ENCODE measurements at regions not wholly inside any gene's neighbourhood (a gene's known extent, or its start where the extent isn't known, plus 50 kb on each side); places are given as distances from the start of the nearest gene placed in this dataset.
"Not testable (repeated sequence)": the region's sequence is repeated elsewhere in the genome, so short reads cannot be mapped to it uniquely, and the experiment has no call there.

- CTCF ChIA-PET: no interaction called here
Observed at GRCh38 chr6:120273411-120273810, 923.9 kb upstream of the MAN1A1 start.

DNA sequence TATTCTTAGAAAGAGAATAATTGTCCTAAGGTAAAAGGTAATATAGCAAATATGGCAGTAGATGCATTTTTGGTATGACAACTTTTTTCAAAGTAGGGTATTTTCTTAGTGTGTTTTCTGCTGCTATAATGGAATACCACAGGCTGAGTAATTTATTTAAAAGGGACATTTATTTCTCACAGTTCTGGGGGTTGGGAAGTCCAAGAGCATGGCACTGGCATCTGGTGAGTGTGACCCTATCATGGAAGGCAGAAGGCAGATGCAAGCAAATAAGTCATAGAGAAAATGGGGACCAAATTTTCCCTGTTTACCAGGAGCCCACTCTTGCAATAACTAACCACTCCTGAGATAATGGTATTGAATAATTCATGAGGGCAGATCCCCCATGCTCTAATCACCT, 922.5 kb upstream of the MAN1A1 start:
- Histone ChIP-seq H3K4me3 (ENCODE audit: low read depth, low read length) (no peak overlapping the region), H3K27me3 (ENCODE audit: control insufficient read depth, insufficient read depth, low read length) (no peaks in the 10 kb centered on the region), H3K36me3 (ENCODE audit: control insufficient read depth, insufficient read depth, low read length) (no peaks in the 10 kb centered on the region)
- DNase-seq (ENCODE audit: low read depth): no peak
- POLR2A ChIA-PET: no interaction called here
- CTCF ChIA-PET: no interaction called here
- TF ChIP-seq, protein P1, sequence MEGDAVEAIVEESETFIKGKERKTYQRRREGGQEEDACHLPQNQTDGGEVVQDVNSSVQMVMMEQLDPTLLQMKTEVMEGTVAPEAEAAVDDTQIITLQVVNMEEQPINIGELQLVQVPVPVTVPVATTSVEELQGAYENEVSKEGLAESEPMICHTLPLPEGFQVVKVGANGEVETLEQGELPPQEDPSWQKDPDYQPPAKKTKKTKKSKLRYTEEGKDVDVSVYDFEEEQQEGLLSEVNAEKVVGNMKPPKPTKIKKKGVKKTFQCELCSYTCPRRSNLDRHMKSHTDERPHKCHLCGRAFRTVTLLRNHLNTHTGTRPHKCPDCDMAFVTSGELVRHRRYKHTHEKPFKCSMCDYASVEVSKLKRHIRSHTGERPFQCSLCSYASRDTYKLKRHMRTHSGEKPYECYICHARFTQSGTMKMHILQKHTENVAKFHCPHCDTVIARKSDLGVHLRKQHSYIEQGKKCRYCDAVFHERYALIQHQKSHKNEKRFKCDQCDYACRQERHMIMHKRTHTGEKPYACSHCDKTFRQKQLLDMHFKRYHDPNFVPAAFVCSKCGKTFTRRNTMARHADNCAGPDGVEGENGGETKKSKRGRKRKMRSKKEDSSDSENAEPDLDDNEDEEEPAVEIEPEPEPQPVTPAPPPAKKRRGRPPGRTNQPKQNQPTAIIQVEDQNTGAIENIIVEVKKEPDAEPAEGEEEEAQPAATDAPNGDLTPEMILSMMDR (IDR thresholded peaks at IDR 0.05; ENCODE audit: insufficient read depth, low read depth, low read length): no peak

More at GRCh38 chr6:120273411-120273810, 923.9 kb upstream of the MAN1A1 start:
- TF ChIP-seq, protein P1 (IDR thresholded peaks at IDR 0.05; ENCODE audit: insufficient read depth, low read depth, low read length): no peak
- Histone ChIP-seq H3K27me3 (ENCODE audit: control insufficient read depth, insufficient read depth, low read length) (no peaks in the 10 kb centered on the region), H3K4me3 (ENCODE audit: low read depth, low read length) (no peak overlapping the region), H3K36me3 (ENCODE audit: control insufficient read depth, insufficient read depth, low read length) (no peaks in the 10 kb centered on the region)
- POLR2A ChIA-PET: no interaction called here
- no peak for DNase-seq (ENCODE audit: low read depth)

GRCh38 chr6:120268256-120268655, 918.7 kb upstream of the MAN1A1 start:
- H3K4me3 ChIP-seq (ENCODE audit: low read depth, low read length); POLR2A ChIA-PET; DNase-seq (ENCODE audit: low read depth); H3K36me3 ChIP-seq (ENCODE audit: control insufficient read depth, insufficient read depth, low read length); H3K27me3 ChIP-seq (ENCODE audit: control insufficient read depth, insufficient read depth, low read length): not testable (repeated sequence)
- CTCF ChIA-PET: interaction anchor here (0.6 kb wide), 1 partner anchor 9 kb away, joined by 3 read pairs; no protein-coding TSS in a partner anchor

DNA sequence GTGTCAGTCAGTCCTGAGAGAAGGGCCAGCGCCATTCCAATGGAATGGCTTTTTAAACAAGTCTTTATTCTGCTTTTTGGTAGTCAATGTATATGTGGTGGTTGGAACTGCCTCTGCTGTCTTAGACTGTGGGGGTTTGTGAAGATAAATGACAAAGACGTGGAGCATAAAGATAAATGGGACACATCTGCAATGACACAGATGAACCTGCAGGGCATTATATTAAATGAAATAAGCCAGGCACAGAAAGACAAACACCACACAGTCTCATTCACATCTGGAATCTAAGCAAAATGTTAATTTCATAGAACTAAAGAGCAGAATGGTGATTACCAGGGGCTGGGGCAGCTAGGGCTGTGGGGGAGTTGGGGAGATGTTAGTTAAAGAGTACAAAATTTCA, 912.8 kb upstream of the MAN1A1 start:
- Histone ChIP-seq H3K4me3 (ENCODE audit: low read depth, low read length) (no peak overlapping the region), H3K27me3 (ENCODE audit: control insufficient read depth, insufficient read depth, low read length) (no peaks in the 10 kb centered on the region), H3K36me3 (ENCODE audit: control insufficient read depth, insufficient read depth, low read length) (no peaks in the 10 kb centered on the region)
- ChIA-PET CTCF (no interaction called here), POLR2A (no interaction called here)
- no peak for DNase-seq (ENCODE audit: low read depth)
- TF ChIP-seq, protein P1 (IDR thresholded peaks at IDR 0.05; ENCODE audit: insufficient read depth, low read depth, low read length): no peak

DNA sequence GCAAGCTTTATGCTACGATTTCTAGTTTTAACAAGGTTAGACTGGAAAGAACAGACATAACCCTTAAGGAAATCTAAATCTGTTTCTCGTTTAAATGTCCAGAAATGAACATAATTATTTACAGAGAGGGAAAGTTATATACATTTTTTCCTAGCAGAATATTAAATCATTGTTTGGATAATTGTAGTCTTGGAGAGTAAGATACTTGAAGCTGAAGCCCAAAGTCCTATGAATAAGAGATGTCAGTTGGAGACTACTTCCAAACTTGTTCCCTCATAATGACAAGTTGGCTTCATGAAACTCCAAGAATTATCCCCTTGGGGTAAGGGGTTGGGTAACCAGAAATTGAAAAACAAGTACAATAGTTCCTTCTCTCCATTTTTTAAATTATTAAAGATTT, 911.1 kb upstream of the MAN1A1 start:
- no peak for DNase-seq (ENCODE audit: low read depth)
- Histone ChIP-seq H3K27me3 (ENCODE audit: control insufficient read depth, insufficient read depth, low read length) (no peaks in the 10 kb centered on the region), H3K36me3 (ENCODE audit: control insufficient read depth, insufficient read depth, low read length) (no peaks in the 10 kb centered on the region), H3K4me3 (ENCODE audit: low read depth, low read length) (no peak overlapping the region)
- CTCF ChIA-PET: no interaction called here
- POLR2A ChIA-PET: no interaction called here
- TF ChIP-seq, protein P1 (IDR thresholded peaks at IDR 0.05; ENCODE audit: insufficient read depth, low read depth, low read length): no peak

GRCh38 chr6:120254651-120255050, 905.1 kb upstream of the MAN1A1 start:
- POLR2A ChIA-PET: no interaction called here

More at GRCh38 chr6:120254651-120255050, 905.1 kb upstream of the MAN1A1 start:
- DNase-seq (ENCODE audit: low read depth): no peak
- H3K27me3 ChIP-seq (ENCODE audit: control insufficient read depth, insufficient read depth, low read length): no peaks in the 10 kb centered on the region
- CTCF ChIA-PET: no interaction called here
- TF ChIP-seq, protein P1 (IDR thresholded peaks at IDR 0.05; ENCODE audit: insufficient read depth, low read depth, low read length): no peak
- H3K36me3 ChIP-seq (ENCODE audit: control insufficient read depth, insufficient read depth, low read length): no peaks in the 10 kb centered on the region
- H3K4me3 ChIP-seq (ENCODE audit: low read depth, low read length): no peak overlapping the region
